NCI-H774 (cell line): ENCODE measurements at regions not wholly inside any gene's neighbourhood (a gene's known extent, or its start where the extent isn't known, plus 50 kb on each side); places are given as distances from the start of the nearest gene placed in this dataset.

ENCODE experiments used
- DNase-seq: peaks from one replicate; lab custom pipeline; 2025; lab: John Stamatoyannopoulos, UW

DNA sequence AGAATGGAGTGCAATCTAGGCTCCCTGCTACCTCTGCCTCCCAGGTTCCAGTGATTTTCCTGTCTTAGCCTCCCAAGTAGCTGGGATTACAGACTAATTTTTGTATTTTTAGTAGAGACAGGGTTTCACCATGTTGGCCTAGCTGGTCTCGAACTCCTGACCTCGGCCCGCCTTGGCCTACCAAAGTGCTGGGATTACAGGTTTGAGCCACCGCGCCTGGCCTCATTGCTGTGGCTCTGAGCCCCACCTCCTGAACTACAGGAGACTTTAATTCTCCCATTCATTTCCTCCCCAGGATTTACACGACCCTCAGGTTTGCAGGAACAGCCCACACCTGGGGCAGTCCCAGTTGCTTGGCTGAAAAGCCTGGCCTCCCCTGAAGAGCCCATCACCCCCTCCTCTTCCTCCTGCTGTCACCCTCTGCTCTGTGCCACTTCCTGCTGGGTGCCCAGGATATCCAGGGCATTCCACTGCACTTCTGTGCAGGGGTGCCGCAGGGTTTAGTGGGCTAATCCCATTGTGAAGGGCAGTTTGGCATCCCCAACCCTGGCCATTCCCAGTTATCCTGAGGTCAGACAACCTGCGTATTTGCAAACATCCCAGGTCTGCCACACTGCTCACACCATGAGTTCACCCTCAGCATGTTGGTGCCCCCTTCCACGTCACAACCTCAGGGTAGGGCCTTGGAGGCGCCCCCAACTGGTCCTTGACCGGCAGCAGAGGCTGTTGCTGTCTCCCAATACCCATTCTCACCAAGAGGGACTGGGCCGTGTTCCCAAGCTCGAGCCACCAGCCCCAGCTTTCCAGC, 265.0 kb upstream of the IRX4 start:
- DNase-seq = no peak

DNA sequence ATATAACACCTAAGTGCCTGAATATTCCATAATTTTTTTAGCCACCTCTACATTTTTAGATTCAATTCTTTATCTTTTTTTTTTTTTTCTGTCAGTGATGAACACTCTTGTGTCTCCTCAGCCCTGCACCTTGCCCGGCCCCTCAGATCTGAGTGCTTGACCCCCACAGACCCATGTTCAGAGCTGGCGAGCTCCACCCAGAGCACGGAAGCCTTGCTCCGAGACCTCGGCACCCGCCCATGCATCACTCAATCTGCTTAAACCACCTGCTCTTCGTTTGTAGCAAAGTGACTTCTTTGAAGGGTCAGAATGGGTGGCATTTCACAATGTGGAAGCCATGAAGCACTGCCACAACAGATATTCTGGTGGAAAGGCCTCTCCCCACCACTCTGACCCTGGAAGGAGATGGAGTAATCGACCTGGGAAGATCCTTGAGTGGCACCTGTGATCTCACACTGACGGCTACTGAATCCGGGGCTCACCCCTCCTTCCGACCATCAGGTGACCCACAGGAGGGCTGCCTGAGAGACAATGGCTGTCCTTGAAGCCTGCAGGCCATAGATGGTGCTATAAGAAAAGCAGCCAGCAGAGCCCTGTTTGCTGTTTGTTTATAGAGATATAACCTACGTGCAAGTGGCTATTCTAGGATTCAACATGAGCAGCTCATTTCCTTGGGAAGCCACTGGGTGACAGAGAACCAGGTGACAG, 261.1 kb upstream of the IRX4 start:
- no peak for DNase-seq

DNA sequence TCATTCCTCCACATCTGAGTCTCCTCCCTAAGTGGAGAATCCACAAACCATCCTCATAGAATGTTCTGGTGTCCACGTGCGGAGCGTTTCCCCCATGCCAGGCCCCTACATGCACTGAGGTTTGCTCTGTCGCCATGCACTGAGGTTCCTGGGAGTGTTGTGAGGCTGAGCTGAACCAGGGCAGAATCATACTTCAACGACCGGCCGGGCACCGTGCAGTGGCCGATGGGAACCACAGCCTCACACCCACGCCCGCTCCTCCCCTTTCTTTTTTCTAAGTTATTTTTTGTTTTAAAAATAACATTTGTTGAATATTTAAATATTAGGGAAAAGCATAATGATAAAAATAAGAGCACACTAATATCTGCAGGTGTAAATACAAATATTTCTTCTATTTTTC, 260.4 kb upstream of the IRX4 start:
- DNase-seq = no peak

DNA sequence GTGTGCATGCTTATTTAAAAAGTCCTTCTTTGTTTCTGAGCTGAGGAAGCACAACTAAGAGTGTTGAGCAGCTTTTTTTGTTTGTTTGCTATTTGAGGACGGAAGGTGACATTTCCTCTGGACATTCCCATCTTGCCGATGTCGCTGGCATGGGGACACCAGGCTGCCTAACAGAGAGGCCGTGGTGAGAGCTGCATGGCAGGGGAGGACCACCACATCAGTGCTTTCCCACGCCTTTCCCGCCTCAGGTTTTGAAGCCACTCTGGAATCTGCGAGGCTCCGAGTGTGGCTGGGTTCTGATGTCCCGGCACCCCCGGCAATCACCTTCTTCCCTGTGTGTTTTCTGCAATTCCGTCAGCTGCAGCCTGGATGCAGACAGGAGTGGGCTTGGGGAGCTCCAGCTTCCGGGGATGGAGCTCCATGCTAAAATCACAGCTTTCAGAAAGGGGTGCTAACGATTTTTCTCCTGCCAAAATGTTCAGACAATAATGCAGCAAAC, 259.8 kb upstream of the IRX4 start:
- no peak for DNase-seq

- no peak for DNase-seq
Observed at GRCh38 chr5:2141254-2142000, 258.7 kb upstream of the IRX4 start.

GRCh38 chr5:2140501-2141175, 257.9 kb upstream of the IRX4 start:
- DNase-seq = no peak

GRCh38 chr5:2139478-2139877, 256.8 kb upstream of the IRX4 start:
- DNase-seq = no peak

- DNase-seq = no peak
Observed at GRCh38 chr5:2138896-2139295, 256.2 kb upstream of the IRX4 start.

GRCh38 chr5:2137444-2138050, 254.8 kb upstream of the IRX4 start:
- no peak for DNase-seq

- no peak for DNase-seq
Observed at GRCh38 chr5:2136728-2137333, 254.1 kb upstream of the IRX4 start.

DNA sequence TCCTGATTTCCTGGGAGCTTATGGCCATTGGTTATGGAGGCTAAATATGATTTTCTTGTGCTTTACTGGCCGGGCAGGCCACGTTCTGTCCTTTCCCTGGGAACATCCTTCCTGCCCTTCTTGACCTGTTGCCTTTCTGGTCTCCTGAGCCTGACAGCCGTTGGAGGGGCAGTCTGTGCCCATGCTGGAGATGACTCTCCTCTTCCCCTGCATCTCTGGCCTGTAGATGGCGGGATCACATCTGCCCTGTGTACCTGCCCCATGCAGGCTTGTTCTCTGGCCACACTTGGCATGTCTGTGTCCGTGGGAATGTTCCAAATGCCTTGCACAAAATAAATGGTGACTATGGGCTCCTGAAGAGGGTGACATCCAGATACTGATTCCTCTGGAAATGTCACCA, 253.1 kb upstream of the IRX4 start:
- no peak for DNase-seq

DNA sequence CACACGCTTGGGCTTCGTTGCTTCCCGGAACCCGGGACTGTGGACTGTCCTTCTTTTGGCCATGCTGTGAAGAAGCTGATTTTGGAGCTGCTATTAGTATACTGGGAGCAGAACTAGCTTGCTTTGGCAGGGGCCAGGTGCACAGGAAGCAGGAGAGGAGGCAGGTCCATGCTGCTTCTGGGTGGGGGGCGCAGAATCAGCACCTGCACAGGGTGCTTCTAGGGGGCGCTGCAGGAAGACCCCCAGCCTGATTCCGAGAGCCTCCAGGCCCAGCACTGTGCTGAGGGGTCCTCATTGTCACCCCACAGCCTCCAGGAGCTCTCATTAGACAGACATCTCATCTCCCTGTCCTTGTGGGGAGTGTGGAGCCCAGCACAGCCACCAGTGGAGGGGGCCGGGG, 252.6 kb upstream of the IRX4 start:
- DNase-seq = no peak

- no peak for DNase-seq
Observed at GRCh38 chr5:2134543-2135292, 252.0 kb upstream of the IRX4 start.

- DNase-seq = no peak
Observed at GRCh38 chr5:2133936-2134335, 251.2 kb upstream of the IRX4 start.

DNA sequence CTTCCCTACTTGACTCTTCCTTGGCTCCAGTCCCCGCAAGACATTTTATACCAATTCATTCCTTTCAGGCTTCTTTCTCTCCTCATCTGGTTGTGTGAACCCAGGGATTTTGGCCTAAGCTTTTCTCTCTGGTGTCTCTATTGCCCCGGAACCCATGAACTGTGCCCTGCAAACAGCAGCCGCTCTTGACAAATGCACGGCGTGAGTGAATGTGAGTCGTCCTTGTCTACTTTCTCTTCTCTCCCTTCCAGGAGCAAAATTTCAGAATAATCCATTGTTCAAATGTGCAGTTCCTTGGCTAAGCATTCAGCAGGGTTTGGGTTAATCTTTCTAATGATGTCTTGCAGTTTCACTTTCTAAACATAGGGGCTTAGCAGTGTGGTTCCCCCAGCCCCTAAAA, 250.4 kb upstream of the IRX4 start:
- no peak for DNase-seq

DNA sequence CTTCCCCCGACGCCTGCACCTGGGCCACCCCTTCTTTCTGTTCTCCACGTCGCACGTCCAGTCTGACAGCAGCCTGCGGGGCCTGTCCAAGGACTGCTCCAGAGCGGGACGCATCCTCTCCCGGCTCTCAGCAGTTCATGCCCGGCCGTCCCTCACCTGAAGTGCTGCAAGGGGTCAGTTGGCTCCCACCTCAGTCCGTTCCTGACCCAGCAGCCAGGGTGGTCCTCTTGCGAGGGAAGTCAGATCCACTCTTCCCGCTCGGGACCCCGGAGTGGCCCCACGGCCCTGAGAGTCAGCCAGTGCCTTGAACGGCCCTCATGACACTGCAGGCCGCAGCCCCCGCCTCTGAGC, 249.7 kb upstream of the IRX4 start:
- no peak for DNase-seq

DNA sequence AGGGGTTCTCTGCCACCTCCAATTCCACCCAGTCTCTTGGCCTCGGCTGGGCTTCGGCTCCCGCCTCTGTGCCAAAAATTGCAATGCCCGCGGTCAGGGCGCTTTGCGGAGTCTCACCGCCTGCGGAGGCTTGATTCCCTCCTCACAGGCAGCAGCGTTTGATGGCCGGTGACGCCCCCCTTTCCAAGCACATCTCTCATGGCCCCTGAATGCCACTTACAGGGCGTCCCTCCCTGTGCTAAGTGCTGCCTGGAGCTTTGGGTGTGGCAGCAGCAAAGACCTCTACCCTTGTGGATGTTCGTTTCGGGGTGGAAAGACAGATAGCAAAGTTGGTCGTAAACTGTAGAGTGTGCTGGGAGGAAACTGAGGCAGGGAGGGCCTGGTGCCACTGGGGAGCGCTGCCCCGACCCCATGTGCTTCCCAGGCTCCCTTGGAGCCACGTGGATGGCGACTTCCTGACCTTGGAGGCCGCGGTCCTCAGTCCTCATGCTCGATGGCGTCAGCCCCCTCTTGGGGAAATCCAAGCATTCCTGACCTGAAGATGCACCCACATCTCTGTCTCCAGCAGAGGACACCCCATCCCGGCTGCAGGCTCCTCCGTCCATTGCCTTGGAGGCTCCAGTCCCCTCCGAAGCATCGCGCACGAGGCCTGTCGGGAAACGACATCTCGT, 249.2 kb upstream of the IRX4 start:
- DNase-seq = no peak

GRCh38 chr5:2131196-2131595, 248.5 kb upstream of the IRX4 start:
- DNase-seq = no peak

DNA sequence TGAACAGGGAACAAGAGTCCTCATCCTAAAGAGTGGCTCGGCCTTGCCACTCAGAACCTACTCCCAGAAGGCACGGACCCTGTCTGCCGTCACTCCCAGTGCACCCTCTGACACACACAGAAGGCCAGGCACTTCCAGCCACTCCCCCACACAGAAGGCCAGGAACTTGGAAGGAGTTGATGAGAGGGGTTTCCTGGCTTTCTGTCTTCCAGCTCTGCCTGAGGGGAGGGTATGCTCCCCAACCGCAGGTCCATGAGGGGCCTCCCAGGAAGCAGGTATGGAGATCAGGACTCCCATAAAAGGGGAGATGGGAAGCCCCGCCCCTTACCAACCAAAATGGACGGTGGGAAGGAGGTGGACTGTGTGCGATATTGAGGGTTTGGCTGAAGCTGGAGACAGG, 247.6 kb upstream of the IRX4 start:
- DNase-seq = no peak
